ENCODE measurements at regions not wholly inside any gene's neighbourhood (a gene's known extent, or its start where the extent isn't known, plus 50 kb on each side); places are given as distances from the start of the nearest gene placed in this dataset.

DNA sequence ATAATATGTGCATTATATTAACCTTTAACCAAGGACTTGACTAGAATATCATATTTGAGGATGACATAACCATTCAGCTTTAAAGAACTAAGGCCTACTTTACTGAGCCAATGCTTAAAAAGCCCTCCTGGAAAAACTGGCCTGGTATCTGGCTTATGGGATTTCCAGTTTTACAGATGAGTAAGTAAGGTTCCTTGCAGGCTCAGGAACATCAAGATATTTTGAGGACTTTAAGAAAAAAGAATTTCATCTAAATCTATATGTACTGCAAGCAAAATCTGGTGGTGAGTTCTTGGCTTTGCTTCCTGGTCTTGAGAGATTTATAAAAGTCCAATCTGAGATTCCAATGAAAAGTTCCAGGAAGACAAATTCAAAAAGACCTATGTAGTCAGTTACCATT lies 417.0 kb upstream of the NRXN1 start:
- DNase-seq = no peak

DNA sequence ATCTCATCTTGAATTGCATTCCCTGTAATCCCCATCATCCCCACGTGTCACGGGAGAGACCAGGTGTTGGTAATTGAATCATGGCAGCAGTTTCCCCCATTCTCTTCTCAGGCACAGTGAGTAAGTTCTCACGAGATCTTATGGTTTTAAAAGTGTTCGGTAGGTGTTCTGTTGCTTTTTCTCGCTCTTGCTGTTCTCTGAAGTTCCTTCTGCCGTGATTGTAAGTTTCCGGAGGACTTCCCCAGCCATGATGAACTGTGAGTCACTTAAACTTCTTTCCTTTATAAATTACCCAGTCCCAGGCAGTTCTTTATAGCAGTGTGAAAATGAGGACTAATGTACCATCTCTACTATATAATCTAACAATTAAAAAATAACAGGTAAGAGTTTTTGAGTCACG lies 409.9 kb upstream of the NRXN1 start:
- DNase-seq = no peak

DNA sequence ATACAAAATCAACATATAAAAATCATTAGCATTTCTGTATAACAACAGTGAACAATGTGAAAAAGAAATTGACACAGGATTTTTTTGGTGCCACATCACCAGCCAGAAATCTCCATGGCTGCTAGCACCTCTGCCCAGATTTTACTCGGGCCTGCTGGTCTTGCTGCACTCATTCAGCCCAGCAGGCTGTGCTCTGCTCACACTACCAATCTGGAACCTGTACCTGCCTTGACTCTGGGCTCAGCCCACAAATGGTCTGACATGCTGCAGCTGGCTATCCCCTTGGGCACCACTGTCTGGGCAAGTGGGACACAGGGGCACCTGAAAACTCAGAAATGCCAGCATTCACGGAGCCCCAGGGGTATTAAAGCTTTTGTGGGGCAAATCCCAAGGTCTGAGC lies 392.5 kb upstream of the NRXN1 start:
- no peak for DNase-seq

DNA sequence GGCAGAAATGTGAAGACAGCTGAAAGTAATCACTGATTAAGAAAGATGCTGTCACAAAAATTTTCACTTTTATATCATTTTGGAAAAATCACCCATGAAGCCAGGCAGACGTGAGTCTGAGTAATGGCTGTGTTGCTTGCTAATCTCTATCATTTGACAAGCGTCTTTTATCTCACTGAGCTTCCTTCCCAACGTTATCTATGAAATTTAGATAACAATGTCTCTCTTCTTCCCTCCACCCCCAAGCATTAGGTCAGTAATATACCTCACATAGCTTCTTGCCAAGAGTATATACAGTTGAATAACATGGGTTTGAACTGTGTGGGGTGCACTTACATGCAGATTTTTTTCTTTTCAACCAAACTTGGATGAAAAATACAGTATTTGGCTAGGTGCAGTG lies 388.6 kb upstream of the NRXN1 start:
- DNase-seq = no peak

GRCh38 chr2:51413726-51414125 lies 381.8 kb upstream of the NRXN1 start:
- DNase-seq = no peak

- DNase-seq = no peak
Measured at GRCh38 chr2:51410331-51410730, 378.4 kb upstream of the NRXN1 start.

- DNase-seq = no peak
Measured at GRCh38 chr2:51409920-51410319, 378.0 kb upstream of the NRXN1 start.

- DNase-seq = no peak
Measured at GRCh38 chr2:51404226-51404625, 372.3 kb upstream of the NRXN1 start.

GRCh38 chr2:51401546-51401945 lies 369.6 kb upstream of the NRXN1 start:
- DNase-seq = no peak

- no peak for DNase-seq
Measured at GRCh38 chr2:51387235-51387634, 355.3 kb upstream of the NRXN1 start.

DNA sequence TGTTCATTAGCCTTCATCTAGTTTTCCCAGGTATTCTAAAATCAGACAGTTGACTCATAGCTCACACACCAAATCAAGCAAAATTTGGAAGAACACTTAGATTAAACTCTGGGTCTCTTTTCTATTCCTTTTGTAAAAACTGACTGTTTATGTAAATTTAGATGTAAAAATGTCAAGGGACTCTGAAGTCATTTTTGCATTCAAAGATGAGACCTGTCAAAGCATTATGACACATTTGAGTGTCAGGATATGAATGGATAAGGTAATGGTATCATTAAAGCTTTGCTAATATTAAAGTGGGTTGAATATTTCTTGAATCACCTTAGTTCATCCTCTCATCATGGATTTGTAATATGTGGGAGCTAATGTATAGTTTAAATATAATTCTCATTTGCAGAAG lies 348.1 kb upstream of the NRXN1 start:
- no peak for DNase-seq

- no peak for DNase-seq
Measured at GRCh38 chr2:51368250-51368649, 336.3 kb upstream of the NRXN1 start.

DNA sequence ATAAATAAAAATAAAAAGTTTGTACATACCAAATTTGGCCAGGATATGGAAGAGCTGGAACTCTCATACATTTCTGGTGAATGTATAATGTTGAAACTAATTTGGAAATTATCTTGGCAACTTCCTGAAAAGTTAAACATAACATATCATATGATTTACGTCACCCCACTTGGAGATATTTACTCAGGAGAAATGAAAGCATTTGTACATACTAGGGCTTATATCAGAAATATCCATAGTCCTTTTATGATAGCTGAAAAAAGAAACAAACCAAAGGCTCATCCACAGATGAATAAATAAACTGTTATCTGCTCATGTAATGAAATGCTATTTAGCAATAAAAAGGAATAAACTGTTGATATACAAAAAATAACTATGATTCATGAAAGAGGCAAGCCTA lies 318.2 kb upstream of the NRXN1 start:
- no peak for DNase-seq

GRCh38 chr2:51344886-51345285 lies 313.0 kb upstream of the NRXN1 start:
- DNase-seq = no peak

DNA sequence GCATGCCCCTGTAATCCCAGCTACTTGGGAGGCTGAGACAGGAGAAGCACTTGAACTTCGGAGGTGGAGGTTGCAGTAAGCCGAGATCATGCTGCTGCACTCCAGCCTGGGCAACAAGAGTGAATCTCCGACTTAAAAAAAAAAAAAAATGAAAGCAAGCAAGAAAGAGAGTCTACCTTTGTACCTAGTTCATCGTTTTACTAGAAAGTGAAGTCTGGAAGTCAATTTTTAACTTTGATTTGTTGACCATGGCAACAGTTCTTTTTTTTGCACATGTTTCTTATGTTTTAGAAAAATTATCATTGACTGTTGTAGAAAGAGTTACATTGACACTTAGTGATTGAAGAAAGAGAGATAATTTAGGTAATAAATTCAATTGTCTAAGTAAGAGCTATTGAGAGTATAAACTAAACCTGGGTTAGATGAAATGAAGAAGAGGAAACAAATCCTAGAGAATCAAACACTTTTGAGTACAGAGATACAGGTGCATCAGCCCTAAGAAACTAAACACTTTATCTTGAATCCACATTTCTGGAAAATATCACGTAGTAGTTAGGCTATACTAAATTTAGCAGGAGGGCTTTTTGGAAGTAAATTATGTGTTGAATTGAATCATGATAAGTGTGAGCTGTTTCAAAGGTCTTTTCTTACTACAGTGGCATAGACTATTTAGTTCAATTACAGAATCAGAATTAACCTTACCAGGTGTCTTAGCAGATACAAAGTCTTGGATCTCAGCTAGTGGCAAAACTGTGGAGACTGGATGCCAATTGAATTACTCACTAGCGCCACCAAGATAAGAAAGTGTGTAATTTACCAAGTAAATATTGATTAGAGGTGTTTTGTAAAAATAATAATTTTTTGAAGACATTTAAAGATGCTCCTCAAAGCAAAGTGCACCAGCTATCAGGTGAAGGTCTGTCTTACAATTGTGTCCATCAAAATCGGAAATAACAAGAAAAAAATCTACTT lies 303.4 kb upstream of the NRXN1 start:
- DNase-seq = no peak

DNA sequence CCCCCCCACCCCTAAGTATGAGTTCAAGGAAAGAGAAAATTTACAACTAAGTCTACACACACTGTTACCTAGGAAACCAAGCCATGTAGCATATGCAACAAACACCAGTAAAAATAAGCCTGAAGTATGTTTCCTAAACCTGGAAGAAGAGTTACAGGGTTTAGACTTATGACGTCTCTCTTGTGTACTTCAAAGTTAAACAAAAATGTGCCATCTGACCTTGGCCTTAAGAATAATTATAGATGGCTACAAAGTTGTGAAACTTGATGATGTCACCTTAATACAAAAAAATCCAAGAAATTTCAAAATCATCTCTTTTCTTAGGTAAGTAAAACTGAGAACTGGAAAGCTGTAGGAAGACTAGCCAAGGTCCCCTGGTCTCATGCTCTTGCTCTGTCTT lies 297.6 kb upstream of the NRXN1 start:
- DNase-seq = no peak

GRCh38 chr2:51324051-51324450 lies 292.1 kb upstream of the NRXN1 start:
- DNase-seq = no peak

- no peak for DNase-seq
Measured at GRCh38 chr2:51322613-51323012, 290.7 kb upstream of the NRXN1 start.

DNA sequence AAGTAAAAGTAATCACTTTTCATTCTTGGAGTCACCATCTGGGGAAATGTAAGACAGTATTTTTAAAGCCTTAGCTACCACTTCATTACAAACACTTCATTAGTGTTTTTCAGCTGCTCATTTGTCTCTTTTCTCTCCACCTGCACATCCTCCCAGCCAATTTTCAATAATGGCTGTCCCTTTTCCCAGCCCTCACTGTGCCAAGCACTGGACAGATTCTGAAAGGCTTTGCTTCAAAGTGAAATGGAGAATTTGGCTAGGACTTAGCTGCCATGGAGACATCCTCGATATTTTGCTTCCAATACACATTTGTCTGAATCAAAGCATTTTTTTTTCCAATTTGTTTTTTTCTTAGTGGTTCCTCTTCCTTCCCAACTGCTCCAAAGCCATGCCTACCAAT lies 272.4 kb upstream of the NRXN1 start:
- no peak for DNase-seq

DNA sequence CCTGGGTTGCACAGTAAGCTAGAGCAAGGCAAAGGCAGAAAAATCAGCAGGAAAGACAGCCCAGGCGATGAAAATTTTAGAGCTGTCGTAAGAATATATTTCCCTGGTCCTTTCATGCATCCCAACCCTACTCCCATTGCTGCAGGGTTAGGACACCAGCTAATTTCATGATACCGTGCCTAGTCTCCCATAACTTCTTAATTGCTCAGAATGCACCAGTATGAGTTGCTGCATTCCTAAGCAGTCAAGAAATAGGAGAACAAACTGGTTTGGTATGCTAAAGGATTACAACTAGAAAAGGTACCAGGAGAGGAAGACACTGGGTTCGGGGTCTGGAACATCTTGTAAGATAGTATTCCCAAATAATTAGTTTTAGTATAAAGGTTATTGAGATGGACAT lies 269.4 kb upstream of the NRXN1 start:
- no peak for DNase-seq

DNA sequence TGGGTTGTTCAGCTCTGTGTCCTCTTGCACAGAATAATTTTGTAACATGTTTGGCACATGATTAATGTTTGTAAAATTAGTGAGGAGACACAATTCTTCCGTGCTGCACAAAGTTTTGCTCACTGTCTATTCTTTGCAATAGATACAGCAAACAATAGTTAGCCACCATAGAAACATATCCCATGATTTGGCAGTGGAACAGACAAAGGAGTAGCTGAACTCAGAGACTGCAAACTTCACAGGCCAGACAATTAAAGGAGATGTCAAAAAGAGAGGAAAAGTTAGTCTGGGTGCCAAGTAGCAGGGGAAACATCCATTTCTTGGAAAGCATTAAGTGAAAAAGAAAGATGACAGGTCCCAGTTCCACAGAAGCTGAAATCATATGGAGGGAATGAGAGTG lies 267.4 kb upstream of the NRXN1 start:
- no peak for DNase-seq

DNA sequence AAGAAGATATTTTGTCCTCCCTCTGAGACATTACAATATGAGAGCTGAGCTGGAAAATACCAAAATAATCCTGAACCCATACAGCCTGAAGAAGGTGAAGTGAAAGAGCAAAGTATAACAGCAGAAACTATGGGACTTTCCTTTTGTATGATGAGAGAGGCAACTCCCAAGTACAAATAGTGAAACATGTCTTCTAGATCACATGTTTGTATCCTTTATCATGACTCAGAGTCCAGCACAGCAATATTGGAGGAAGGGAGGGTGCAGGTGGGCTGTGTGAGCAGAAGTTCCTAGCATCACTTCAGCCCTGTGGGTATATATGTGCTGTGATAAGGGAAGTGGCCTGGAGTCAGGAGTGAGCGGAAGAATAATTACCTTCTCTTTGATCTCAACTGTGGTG lies 265.6 kb upstream of the NRXN1 start:
- DNase-seq = no peak

DNA sequence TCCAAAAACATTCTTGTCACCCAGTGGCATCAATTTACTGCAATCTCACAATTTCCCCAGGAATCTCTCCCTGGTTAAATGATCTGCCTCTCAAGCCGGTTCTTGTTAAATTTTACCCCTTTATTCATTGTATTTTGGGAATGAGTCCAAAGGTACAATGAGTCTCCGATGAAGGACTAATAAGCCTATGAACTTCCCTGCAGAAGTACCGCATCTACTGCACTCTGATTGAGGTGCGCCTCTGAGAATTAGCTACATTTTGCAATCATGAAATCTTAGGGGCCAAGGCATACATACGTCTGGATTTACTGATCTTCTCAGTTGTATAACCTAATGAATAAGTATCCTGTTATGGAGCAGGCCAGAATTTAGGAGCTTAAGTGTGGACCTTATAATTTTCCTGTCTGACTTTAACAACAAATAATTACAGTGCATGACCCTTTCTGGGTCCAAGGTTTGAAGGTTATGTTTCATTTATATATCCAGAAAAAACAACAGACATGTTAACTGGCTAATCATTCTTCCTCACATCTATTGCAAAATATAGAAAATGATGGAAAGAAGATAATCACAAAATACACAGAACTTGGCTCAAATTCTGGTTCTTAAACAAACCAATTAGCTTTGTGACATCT lies 261.8 kb upstream of the NRXN1 start:
- no peak for DNase-seq
